ENCODE measurements at regions not wholly inside any gene's neighbourhood (a gene's known extent, or its start where the extent isn't known, plus 50 kb on each side); places are given as distances from the start of the nearest gene placed in this dataset.

GRCh38 chr2:150789376-150789905, 302.0 kb upstream of the RND3 start:
- no peak for FAIRE-seq

DNA sequence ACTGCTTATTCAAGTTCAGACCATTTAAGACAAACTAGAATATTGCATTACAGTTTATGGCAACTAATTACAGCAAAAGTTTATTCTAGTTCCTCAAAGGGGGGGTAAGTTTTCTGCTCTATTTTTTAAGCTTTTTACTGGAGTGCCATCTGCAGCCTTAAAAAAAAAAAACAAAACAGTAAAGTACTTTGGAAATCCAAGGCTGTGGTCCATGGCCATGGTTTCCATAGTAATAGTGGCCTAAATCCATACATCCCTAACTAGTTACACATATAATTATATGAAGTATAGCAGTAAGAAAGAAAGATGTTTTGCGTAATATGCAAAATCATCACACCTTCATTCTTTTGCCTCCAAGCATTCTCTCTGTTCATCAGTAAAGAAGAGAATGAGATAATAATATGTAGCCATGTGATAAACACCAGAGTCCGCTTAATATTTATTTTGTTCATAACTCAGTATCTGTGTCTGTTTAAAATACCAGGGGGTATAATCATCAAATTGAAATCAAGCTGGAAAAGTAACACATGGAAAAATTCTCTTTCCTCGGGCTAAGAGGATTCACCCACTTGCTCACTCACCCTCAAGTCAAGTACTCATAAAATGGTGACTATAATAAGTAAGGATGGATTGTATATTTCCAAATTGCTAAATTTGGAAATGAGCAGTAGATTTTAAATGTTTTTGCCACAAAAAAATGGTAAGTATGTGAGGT, 301.1 kb upstream of the RND3 start:
- DNase-seq (ENCODE audit: low spot score) (no peak), FAIRE-seq (no peak)

More at GRCh38 chr2:150789376-150789905, 302.0 kb upstream of the RND3 start:
- DNase-seq (ENCODE audit: low spot score), result no peak

DNA sequence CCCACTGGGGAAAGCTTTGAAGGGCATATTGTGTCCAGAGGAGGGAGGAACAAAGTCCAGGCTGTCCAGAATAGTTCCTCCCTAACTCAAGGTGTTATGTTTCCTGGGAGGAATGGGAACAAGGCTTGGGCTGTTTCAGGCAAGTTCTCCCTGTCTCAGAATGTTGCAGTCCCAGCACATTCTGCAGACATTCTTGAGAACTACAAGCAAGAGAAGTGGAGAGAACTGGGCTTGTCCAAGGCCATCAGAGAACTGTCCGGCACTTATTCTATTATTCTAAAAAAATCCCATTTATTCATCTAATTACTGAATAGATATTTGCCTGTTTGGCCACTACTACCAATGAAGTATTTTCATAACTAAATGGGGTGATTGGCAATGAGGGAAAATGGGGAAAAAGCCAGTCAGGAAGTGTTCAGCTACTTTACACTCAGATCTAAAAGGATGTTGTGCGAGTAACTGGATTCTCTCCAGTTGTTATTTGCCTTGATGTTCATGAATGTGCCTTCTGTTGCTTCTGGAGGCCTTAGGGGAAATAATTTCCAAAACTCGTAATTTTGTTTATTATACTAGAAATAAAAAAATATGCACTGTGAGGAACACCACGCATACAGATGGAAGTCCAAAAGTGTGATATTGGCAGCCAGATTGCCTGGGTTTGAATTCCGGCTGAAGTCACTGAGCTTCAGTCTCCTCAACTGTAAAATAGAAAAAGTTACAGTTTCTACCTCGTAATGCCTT, 300.1 kb upstream of the RND3 start:
- DNase-seq (ENCODE audit: low spot score) (no peak), FAIRE-seq (no peak)

- no peak for DNase-seq (ENCODE audit: low spot score)
- FAIRE-seq, result no peak
These were observed 296.9 kb upstream of the RND3 start for GRCh38 chr2:150784389-150784788.

DNA sequence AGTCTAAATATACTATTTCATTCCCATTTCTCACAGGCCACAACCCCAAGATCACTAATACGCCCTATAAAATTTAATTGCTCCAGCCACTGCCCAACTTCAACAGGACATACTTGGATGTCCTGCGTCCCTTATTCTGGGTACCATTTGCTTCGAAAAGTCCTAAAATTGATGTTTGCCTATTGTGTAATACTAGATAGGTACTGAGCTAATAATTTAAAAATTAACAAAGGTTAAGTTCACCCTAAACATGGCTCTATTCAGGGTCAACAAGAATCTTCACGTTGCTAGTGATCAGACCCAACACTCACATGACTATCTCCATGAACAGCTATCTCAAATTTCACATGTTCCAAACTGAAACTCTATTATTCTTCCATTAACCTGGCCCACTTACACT, 296.4 kb upstream of the RND3 start:
- no peak for DNase-seq (ENCODE audit: low spot score)

GRCh38 chr2:150783015-150783414, 295.5 kb upstream of the RND3 start:
- DNase-seq (ENCODE audit: low spot score) (no peak), FAIRE-seq (no peak)

More for the DNA sequence above, 296.4 kb upstream of the RND3 start:
- FAIRE-seq, result no peak

GRCh38 chr2:150782613-150783012, 295.1 kb upstream of the RND3 start:
- no peak for DNase-seq (ENCODE audit: low spot score)
- FAIRE-seq, result no peak

GRCh38 chr2:150781142-150781541, 293.7 kb upstream of the RND3 start:
- FAIRE-seq (no peak), DNase-seq (ENCODE audit: low spot score) (no peak)

DNA sequence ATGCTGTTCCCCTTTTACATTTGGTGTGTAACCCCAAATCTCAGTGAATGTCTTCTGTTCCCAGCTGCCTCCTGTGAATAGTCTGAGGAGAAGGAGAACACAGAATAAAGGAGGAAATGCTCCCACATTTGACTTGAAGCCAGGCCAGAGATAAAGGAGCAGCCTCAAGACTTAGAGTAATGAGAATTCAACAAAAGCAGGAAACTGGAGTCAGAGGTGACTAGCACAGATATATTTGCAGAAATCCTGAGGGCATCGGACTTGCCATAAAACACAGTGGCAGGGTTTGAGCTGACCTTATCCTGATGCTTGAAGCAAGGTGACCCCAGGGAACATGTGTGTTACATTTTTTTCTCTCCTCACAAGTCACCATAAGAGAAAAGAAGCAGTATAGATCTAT, 291.4 kb upstream of the RND3 start:
- no peak for FAIRE-seq

DNA sequence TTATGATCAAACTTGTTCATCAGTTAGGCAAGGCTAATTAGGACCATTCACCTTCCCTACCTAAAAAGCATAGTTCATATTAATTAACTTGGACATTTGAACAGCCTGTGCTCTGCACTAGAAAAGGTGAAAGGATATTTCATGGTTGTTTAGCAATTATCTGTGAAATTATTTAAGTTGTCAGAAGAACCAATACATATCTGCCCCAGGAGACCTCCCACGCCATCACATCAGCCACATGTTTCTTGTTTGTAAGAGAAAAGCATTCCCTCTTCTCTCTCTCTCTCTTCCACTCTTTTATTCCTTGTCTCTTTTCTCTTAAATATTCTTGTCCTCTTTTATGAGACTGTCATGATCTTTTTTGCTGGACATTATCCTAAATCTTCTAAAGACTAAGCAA, 282.0 kb upstream of the RND3 start:
- FAIRE-seq (no peak), DNase-seq (ENCODE audit: low spot score) (no peak)

More for the DNA sequence above, 291.4 kb upstream of the RND3 start:
- DNase-seq (ENCODE audit: low spot score), result no peak

- DNase-seq (ENCODE audit: low spot score) (no peak), FAIRE-seq (no peak)
These were observed 280.7 kb upstream of the RND3 start for GRCh38 chr2:150767991-150768746.

GRCh38 chr2:150762571-150762970, 275.1 kb upstream of the RND3 start:
- FAIRE-seq (no peak), DNase-seq (ENCODE audit: low spot score) (no peak)

- FAIRE-seq, result no peak
These were observed 272.1 kb upstream of the RND3 start for GRCh38 chr2:150759531-150759930.

GRCh38 chr2:150759106-150759505, 271.6 kb upstream of the RND3 start:
- FAIRE-seq, result peak; percentile 10

More at GRCh38 chr2:150759531-150759930, 272.1 kb upstream of the RND3 start:
- no peak for DNase-seq (ENCODE audit: low spot score)

GRCh38 chr2:150752229-150752628, 264.8 kb upstream of the RND3 start:
- FAIRE-seq, result no peak
- DNase-seq (ENCODE audit: low spot score), result no peak

More at GRCh38 chr2:150759106-150759505, 271.6 kb upstream of the RND3 start:
- no peak for DNase-seq (ENCODE audit: low spot score)

- FAIRE-seq, result no peak
- DNase-seq (ENCODE audit: low spot score), result no peak
These were observed 263.3 kb upstream of the RND3 start for GRCh38 chr2:150750720-150751119.

GRCh38 chr2:150742094-150742493, 254.6 kb upstream of the RND3 start:
- FAIRE-seq (no peak), DNase-seq (ENCODE audit: low spot score) (no peak)

DNA sequence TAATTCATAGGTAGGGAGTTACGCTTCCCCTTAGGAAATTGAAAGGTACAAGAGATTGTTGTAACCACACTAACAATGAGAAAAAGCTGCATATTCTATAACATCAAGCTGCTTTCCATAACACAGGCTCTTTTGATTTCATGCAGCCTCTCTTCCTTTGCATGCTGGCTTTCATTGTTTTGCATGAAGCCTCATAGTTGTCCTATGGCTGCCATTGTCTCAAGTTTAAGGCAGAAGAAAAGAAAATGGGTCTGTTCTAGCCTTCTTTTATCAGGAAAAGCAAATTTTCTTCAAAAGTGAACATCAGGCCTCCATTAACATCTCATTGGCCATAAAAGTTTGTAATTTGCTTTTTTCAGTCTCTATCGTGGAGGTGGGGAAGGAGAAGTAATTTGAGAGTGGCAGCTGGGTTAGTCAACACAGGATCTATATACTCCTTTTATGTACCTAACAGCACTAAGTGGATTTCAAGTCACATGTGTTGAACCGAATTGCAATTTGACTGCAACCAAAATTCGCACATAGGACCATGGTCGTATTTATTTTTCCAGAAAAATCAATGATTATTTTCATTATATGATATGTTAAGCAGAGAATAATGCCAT, 248.5 kb upstream of the RND3 start:
- DNase-seq (ENCODE audit: low spot score) (no peak), FAIRE-seq (no peak)

DNA sequence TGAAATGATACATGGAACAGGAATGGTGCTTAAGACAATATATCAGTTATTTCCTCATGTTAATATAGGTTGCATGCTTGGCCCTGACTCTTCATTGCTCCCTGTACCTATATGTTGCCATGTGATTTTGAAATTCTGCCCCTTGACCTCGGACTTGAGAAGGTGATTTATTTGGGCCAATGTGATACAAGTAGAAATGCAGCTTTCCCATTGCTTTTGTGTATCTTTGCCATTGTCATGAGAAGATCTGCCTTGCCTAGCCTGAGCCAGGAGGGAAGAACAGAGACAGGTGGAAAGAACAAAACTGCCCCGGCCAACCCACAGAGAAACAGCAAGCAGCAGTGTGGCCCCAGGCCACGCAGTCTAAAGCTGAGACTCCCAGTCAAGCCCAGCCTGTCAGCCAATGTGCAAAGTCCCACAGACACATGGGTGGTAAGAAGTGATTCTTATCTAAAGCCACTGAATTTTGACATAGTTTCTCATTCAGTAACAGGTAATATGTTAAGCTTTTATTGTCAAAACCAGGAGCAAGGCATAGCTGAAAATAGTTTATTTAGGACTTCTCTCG, 245.7 kb upstream of the RND3 start:
- FAIRE-seq, result no peak

GRCh38 chr2:150732491-150732890, 245.0 kb upstream of the RND3 start:
- DNase-seq (ENCODE audit: low spot score), result no peak

More for the DNA sequence above, 245.7 kb upstream of the RND3 start:
- no peak for DNase-seq (ENCODE audit: low spot score)

DNA sequence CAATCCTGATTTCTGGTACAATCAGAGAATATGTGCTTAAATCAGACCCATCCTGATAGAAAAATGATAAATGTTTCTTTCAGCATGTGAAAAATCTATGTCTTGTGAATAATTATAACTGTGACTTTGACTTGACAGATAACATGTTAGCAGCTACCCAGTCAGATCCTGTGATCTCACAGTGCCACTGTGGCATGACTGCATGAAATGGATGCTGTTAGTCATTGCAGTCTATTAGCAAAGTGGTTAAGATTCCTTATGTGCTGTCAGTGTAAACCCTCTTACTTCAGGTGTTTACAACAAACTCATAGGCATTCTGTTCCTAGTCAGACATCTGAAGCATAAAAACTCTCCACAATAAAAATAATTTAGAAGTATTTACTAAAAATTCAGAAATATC, 244.6 kb upstream of the RND3 start:
- DNase-seq (ENCODE audit: low spot score) (peak; percentile 44), FAIRE-seq (peak; percentile 68)

More at GRCh38 chr2:150732491-150732890, 245.0 kb upstream of the RND3 start:
- no peak for FAIRE-seq

Data from RCC 7860 (cell line).